ENCODE measurements at regions not wholly inside any gene's neighbourhood (a gene's known extent, or its start where the extent isn't known, plus 50 kb on each side); places are given as distances from the start of the nearest gene placed in this dataset.

- no peak overlapping the region for H3K4me3 Mint-ChIP-seq
- no peaks in the 10 kb centered on the region for H3K9me3 Mint-ChIP-seq
- peaks cover 2% of the 10 kb centered on the region for H3K27me3 Mint-ChIP-seq
- H3K27ac Mint-ChIP-seq = no peak overlapping the region
- H3K4me1 Mint-ChIP-seq = no peaks in the 10 kb centered on the region
- no peaks in the 10 kb centered on the region for H3K36me3 Mint-ChIP-seq
- no peak for DNase-seq
- CTCF ChIA-PET = interaction anchor here (0.7 kb wide), 1 partner anchor 302 kb away, joined by 3 read pairs; no protein-coding TSS in a partner anchor
These were observed 201.9 kb upstream of the RBMS1 start for GRCh38 chr2:160695402-160696086.

GRCh38 chr2:160696087-160696452, 202.5 kb upstream of the RBMS1 start:
- no peak for DNase-seq
- Mint-ChIP-seq H3K4me3 (no peak overlapping the region), H3K9me3 (no peaks in the 10 kb centered on the region), H3K27ac (no peak overlapping the region), H3K27me3 (no peaks in the 10 kb centered on the region), H3K4me1 (no peaks in the 10 kb centered on the region), H3K36me3 (no peaks in the 10 kb centered on the region)
- CTCF ChIA-PET = no interaction called here

- Mint-ChIP-seq H3K27ac (no peak overlapping the region), H3K4me3 (no peak overlapping the region), H3K36me3 (no peaks in the 10 kb centered on the region), H3K4me1 (no peaks in the 10 kb centered on the region), H3K9me3 (no peaks in the 10 kb centered on the region), H3K27me3 (peaks cover 3% of the 10 kb centered on the region)
- CTCF ChIA-PET = no interaction called here
- no peak for DNase-seq
These were observed 204.2 kb upstream of the RBMS1 start for GRCh38 chr2:160697817-160698216.

GRCh38 chr2:160700021-160700814, 206.6 kb upstream of the RBMS1 start:
- CTCF ChIA-PET = no interaction called here
- peaks cover 3% of the 10 kb centered on the region for H3K27me3 Mint-ChIP-seq
- peaks cover 13% of the 10 kb centered on the region for H3K4me1 Mint-ChIP-seq
- DNase-seq = no peak
- H3K27ac Mint-ChIP-seq = no peak overlapping the region
- no peak overlapping the region for H3K4me3 Mint-ChIP-seq
- no peaks in the 10 kb centered on the region for H3K9me3 Mint-ChIP-seq
- H3K36me3 Mint-ChIP-seq = no peaks in the 10 kb centered on the region

- CTCF ChIA-PET = interaction anchor here (1.2 kb wide), 1 partner anchor 10 kb away, joined by 3 read pairs; no protein-coding TSS in a partner anchor
- peaks cover 3% of the 10 kb centered on the region for H3K27me3 Mint-ChIP-seq
- H3K4me3 Mint-ChIP-seq = no peak overlapping the region
- no peak for DNase-seq
- peaks cover 13% of the 10 kb centered on the region for H3K4me1 Mint-ChIP-seq
- no peaks in the 10 kb centered on the region for H3K36me3 Mint-ChIP-seq
- no peaks in the 10 kb centered on the region for H3K9me3 Mint-ChIP-seq
- no peak overlapping the region for H3K27ac Mint-ChIP-seq
These were observed 208.2 kb upstream of the RBMS1 start for GRCh38 chr2:160701822-160702221.

GRCh38 chr2:160702754-160703153, 209.1 kb upstream of the RBMS1 start:
- H3K36me3 Mint-ChIP-seq = no peaks in the 10 kb centered on the region
- H3K4me3 Mint-ChIP-seq = no peak overlapping the region
- H3K9me3 Mint-ChIP-seq = no peaks in the 10 kb centered on the region
- H3K27me3 Mint-ChIP-seq = peaks cover 3% of the 10 kb centered on the region
- no peak for DNase-seq
- CTCF ChIA-PET = no interaction called here
- no peak overlapping the region for H3K27ac Mint-ChIP-seq
- peaks cover 13% of the 10 kb centered on the region for H3K4me1 Mint-ChIP-seq

- H3K4me1 Mint-ChIP-seq = peaks cover 13% of the 10 kb centered on the region
- H3K4me3 Mint-ChIP-seq = no peak overlapping the region
- no peaks in the 10 kb centered on the region for H3K36me3 Mint-ChIP-seq
- H3K27me3 Mint-ChIP-seq = peaks cover 3% of the 10 kb centered on the region
- peak; percentile 53 for DNase-seq
- no peaks in the 10 kb centered on the region for H3K9me3 Mint-ChIP-seq
- no peak overlapping the region for H3K27ac Mint-ChIP-seq
- CTCF ChIA-PET = no interaction called here
These were observed 210.3 kb upstream of the RBMS1 start for GRCh38 chr2:160703648-160704585.

- Mint-ChIP-seq H3K4me1 (no peaks in the 10 kb centered on the region), H3K27ac (no peak overlapping the region), H3K27me3 (peaks cover 4% of the 10 kb centered on the region), H3K9me3 (no peaks in the 10 kb centered on the region), H3K4me3 (no peak overlapping the region), H3K36me3 (no peaks in the 10 kb centered on the region)
- DNase-seq = no peak
- CTCF ChIA-PET = no interaction called here
These were observed 221.8 kb upstream of the RBMS1 start for GRCh38 chr2:160715428-160715827.

GRCh38 chr2:160719116-160719515, 225.5 kb upstream of the RBMS1 start:
- Mint-ChIP-seq H3K27ac (no peak overlapping the region), H3K4me1 (no peaks in the 10 kb centered on the region), H3K9me3 (no peaks in the 10 kb centered on the region), H3K36me3 (no peaks in the 10 kb centered on the region), H3K4me3 (no peak overlapping the region), H3K27me3 (peaks cover 4% of the 10 kb centered on the region)
- no peak for DNase-seq
- CTCF ChIA-PET = no interaction called here

- Mint-ChIP-seq H3K27ac (no peak overlapping the region), H3K4me1 (no peaks in the 10 kb centered on the region), H3K36me3 (no peaks in the 10 kb centered on the region), H3K27me3 (peaks cover 4% of the 10 kb centered on the region), H3K9me3 (no peaks in the 10 kb centered on the region), H3K4me3 (no peak overlapping the region)
- CTCF ChIA-PET = no interaction called here
- DNase-seq = no peak
These were observed 226.5 kb upstream of the RBMS1 start for GRCh38 chr2:160720098-160720497.

GRCh38 chr2:160721089-160722040, 227.8 kb upstream of the RBMS1 start:
- Mint-ChIP-seq H3K4me1 (peaks cover 3% of the 10 kb centered on the region), H3K27ac (no peak overlapping the region), H3K4me3 (no peak overlapping the region), H3K27me3 (no peaks in the 10 kb centered on the region), H3K9me3 (no peaks in the 10 kb centered on the region), H3K36me3 (no peaks in the 10 kb centered on the region)
- CTCF ChIA-PET = no interaction called here
- no peak for DNase-seq

GRCh38 chr2:160726046-160726445, 232.4 kb upstream of the RBMS1 start:
- Mint-ChIP-seq H3K36me3 (no peaks in the 10 kb centered on the region), H3K27ac (no peak overlapping the region), H3K27me3 (no peaks in the 10 kb centered on the region), H3K9me3 (no peaks in the 10 kb centered on the region), H3K4me3 (no peak overlapping the region), H3K4me1 (peaks cover 3% of the 10 kb centered on the region)
- CTCF ChIA-PET = no interaction called here
- no peak for DNase-seq

GRCh38 chr2:160730296-160730995, 236.8 kb upstream of the RBMS1 start:
- no peaks in the 10 kb centered on the region for H3K36me3 Mint-ChIP-seq
- H3K9me3 Mint-ChIP-seq = no peaks in the 10 kb centered on the region
- H3K27ac Mint-ChIP-seq = no peak overlapping the region
- no peak overlapping the region for H3K4me3 Mint-ChIP-seq
- no peak for DNase-seq
- CTCF ChIA-PET = no interaction called here
- H3K27me3 Mint-ChIP-seq = no peaks in the 10 kb centered on the region
- peaks cover 3% of the 10 kb centered on the region for H3K4me1 Mint-ChIP-seq

Measured in activated naive CD4-positive, alpha-beta T cell treated with anti-CD3 and anti-CD28 coated beads, Interleukin-2, amount 10 ng/mL, durations not matched to agents 7 days and 5 days (primary cell).